Activated CD4-positive, alpha-beta T cell treated with anti-CD3 and anti-CD28 coated beads, Interleukin-2, amount 50 U/mL, for 24 hours (primary cell): ENCODE measurements at regions not wholly inside any gene's neighbourhood (a gene's known extent, or its start where the extent isn't known, plus 50 kb on each side); places are given as distances from the start of the nearest gene placed in this dataset.
"Not testable (repeated sequence)": the region's sequence is repeated elsewhere in the genome, so short reads cannot be mapped to it uniquely, and the experiment has no call there.

Experiments
- DNase-seq, 2 donors: peaks; one replicate each; pipeline ENCODE4 v3.0.0-alpha.2; 2020; ENCODE audit warnings: low read depth in 1 of 2, low spot score in 1 of 2

DNA sequence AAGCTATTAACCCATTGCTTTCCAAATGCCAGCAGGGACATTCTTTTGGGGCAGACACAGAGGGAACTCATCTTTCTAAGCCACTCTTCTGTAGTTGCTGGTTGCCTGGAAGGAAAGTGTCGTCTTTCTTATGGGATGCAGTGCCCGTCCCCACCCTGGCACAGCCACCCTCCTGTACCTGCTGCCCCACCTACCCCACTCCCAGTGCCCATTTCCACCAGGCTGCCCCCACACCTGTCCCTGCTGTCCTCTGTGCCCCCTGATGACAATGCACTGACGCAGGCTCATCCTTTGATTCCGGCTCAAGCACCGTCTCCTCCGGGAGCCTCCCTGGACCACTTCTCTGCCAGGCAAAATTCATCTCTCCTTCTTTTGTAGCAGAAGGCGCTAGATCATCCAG is 190.4 kb upstream of the CDH5 start:
- no peak for DNase-seq

DNA sequence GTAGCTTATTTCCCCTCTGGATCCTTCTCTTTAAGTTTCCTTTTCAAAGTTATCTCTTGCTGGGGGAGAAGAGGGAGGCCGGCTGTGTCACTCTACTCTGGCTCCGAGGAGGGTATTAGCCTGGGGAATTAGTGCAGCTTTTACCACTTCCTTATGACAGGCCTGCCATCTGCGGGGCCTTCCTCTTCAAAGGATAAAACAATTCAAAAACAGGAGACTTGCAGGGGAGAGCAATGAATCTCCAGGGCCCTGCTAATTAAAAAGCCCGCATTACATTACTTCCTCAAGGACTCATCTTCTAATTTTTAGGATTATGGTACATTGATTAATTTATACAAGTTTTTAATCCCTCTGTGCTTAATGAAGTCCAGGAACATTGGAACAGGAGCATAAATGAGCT is 190.9 kb upstream of the CDH5 start:
- DNase-seq = no peak

DNA sequence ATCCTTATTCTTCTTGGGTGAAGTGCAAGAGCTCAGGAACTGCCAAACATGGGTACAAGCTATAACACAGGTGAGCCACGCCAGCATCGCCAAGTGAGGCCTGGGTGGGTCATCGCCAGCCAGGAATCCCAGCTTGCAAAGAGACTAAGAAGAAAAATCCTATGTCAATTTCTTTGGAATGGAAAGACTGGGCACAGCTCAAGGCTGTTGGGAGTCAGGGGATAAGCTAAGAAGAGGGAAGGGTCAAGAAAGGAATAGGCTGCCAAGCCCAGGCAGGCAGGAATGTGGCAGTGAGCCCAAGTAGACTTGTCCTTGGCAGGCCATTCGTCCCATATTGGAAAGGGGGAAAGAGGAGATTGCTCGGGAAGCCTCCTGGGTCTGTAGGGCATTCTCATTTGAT is 191.4 kb upstream of the CDH5 start:
- DNase-seq = no peak

DNA sequence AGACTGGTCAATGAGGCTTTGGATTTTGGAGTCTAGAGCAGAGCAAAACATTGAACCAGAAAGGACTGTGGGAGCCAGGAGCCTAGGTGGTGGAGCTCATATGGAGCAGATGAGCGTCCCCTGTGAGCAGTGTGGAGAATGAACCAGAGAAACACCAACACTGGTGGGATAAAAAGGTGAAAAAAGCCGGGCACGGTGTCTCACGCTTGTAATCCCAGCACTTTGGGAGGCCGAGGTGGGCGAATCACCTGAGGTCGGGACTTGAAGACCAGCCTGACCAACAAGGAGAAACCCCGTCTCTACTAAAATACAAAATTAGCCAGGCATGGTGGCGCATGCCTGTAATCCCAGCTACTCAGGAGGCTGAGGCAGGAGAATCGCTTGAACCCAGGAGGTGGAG is 192.7 kb upstream of the CDH5 start:
- not testable (repeated sequence) for DNase-seq

DNA sequence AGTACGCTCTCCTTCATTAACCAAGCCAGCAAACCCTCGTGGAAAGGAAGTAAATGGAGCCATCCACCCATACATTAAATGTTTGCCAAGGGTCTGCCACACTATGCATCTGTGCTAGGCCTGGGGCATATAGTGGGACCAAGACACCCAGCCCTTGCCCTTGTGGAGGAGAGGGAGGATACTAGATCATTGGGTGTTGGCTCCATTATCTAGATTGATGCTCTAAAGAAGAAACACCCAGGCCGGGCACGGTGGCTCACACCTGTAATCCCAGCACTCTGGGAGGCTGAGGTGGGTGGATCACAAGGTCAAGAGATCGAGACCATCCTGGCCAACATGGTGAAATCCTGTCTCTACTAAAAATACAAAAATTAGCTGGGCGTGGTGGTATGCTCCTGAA is 193.3 kb upstream of the CDH5 start:
- DNase-seq = not testable (repeated sequence)

DNA sequence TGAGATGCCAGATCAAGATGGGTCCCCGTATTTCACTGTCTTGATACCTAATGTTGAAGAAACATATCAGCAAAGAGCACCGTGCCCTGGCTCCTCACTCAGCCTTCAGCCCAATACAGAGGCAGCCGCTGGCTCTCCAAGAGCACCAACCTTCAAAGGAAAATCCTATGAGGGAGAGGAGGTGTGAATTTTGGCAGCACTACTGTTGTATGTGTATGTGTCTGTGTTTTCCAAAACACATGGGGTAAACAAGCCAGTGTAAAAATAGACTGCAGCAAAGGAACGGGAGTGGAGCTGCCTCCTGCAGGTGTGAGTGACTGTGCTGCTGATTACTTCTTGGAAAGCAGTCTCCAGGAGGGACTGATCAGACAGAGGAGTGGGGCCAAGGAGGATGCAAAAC is 194.0 kb upstream of the CDH5 start:
- no peak for DNase-seq

DNA sequence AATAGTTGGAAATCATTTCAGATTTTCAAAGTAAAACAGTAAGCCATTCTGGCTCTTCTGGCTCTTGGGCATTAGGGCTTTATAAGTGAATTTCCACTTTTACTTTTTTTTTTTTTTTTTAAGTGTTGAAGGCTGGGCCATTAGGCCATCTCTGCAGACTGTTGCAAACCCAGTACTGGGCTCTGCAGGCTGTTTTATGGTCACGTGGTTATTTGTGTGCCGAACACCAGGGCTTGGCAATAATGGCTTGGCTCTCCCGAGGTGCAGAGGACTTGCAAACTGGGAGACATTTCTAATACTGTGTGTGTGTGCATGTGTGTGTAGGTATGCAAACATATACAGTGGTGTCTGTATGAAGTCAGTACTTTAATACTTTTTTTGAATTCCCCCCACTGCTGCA is 194.9 kb upstream of the CDH5 start:
- no peak for DNase-seq

DNA sequence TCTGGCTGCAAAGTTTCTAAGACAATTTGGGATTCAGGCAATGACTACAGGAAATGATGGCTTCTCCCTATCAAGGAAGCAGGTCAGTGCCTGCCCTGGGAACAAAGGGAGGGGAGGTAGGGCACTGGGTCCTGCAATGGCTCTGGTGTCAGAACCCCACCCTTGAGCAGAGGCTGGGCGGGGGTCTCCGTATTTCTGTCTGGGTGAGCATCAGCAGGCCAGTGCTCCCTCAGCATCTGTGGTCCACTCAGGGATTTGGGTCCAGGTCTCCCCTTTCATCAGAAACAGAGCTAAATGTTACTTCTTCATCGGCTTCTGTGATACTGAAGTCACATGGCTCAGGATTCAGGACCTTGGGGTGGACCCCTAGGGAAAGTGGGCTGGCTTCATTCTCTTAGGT is 195.5 kb upstream of the CDH5 start:
- DNase-seq = no peak

DNA sequence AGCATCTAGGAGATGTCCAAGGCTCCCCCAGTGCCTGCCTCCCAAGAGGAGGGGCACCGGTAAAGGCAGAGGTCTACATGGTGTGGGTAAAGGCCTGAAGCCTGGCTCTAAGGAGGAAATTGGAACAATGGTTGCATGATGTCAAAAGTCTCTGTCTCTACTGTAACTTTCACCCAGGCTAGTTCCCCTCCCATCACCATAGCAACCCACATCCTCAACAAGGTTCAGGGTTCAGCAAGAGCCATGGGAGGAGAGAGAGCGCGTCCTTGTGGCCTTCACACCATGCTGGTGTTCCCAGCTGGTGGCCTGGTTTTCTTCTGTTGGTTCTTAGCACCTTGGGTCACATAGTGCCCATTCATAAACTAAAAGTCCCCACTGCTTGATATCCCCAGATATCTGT is 196.7 kb upstream of the CDH5 start:
- DNase-seq = no peak

DNA sequence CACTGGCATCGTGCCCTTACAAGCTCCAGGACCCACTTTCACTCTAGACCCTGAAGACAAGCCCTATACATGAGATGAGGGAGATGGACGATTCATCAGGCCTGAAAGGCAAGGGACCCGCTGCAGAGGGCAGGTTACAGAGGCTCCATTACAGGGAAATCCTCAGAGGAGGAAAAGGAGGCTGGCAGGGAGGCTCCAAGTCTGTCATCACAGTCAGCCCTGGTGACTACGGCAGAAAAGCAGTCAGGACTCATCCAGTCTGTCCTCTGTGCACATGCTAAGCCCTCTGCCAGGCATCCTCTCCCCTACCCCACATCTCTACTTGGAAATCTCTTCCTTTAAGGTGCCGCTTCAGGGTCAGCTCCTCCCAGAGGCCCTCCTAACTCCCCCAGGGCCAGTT is 197.7 kb upstream of the CDH5 start:
- no peak for DNase-seq

DNA sequence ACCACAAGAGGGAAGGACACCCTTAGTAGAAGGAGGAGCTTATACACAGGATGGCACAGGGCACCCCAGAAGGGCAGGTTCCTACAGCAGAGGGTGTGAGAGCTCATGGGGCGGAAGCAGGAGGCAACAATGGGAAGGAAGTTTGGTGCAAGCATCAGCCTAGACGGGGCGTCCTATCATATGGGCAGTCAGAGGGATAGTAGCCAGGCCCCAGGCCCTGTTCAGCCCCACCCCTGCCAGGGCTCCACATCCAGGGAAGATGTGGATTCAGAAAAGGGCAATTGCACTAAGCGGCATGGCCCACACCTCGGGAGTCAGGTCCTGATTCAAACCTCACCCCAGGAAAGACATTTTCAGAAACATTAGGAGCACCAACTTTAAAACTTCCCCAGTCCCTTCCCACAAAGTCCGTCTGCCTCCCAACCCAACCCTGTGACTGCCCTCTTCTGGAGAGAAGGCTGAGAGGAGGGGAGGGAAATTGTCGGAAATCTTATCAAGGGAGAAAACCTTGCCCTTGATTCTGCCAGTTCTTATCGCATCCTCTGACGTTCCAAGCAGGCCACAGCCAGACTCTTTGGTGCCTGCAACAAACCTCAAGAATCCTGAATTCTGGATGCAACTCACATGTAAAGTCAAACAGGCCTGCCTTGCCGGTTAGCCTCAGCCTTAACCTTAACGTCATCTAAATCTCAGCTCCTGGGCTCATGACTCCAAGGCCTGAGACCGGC is 198.8 kb upstream of the CDH5 start:
- no peak for DNase-seq

DNA sequence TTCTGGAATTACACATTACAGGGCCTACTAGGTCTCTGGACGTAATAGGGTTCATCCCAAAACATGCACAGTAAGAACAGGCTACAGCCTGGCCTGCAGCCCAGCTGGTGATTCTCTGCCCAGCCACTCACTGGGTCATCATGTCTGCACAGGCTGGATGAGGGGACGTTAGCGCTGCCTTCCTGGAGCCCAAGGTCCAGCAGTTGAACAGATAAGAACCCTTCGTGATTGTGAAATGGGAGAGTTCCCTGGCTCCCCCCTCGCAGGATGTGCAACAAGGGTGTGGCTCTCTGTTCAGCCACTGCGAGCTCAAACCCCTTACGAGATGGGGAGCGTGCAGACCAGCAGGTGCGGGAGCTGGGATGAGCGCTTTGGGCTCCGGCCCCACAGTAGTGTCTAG is 200.0 kb upstream of the CDH5 start:
- no peak for DNase-seq

DNA sequence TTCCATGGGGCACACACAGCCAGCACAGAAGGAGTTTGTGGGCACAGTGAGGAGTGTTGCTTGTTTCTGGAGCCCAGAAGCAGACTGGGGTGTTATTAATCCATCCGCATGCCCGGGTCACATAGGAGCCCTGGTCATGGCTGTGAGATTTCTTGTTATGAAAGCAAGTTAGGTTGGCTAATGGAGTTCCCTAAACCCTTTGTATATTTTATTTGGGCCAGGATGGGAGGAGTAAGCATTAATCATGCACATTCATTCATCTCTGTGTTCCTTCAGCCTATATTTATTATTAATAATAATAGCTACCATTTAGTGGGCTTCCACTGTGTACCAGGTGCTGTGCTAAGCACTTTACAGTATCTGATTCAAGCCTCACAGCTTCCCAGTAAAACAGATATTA is 200.6 kb upstream of the CDH5 start:
- DNase-seq = no peak

DNA sequence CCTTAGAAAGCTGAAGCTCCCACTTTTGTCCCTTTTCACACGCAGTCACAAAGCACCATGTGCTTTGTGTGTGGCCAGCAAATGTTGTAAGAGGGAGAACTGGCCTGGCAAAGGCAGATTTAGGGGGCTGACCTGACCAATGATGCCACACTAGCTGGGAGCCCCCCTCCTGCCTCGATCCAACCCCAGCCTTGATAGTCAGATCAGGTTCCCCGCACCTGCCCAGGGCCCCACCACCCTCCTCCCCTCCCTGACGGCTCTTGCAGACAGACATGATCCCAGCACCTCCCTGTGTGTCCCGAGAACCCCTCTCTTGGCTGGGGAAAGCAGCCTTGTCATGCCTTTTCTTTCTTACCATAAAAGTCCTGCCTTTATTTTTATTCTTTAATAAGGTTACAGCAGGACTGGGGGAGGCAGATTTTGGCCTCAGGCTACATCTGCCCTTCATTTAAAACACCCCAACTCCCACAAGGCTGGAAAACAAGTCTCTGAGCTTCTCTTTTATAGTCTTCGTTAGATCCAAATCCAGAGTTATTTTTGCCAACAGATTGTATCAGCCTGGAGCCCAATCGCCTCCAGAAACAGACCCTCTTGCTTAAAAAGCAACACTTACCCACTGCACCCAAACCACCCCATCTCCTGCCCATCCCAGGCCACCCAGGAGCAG is 201.8 kb upstream of the CDH5 start:
- DNase-seq = no peak

DNA sequence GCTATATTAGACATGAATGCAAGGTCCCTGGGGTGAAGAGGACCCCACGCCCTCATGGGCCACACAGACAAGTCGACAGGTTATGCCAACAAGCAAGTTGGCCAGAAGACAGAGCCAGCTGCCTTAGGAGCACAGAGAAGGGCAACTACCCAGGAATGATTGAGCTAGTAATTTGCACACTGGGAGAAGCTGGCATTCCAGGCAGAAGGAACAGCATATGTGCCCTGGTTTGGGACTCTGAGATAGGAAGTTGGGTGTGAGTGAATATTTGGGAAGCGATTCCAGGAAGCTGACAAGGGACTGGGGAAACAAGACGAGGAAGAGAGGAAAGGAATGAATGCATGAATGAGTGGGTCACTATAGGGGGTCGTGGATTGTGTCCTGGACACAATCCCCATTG is 203.7 kb upstream of the CDH5 start:
- DNase-seq = no peak

DNA sequence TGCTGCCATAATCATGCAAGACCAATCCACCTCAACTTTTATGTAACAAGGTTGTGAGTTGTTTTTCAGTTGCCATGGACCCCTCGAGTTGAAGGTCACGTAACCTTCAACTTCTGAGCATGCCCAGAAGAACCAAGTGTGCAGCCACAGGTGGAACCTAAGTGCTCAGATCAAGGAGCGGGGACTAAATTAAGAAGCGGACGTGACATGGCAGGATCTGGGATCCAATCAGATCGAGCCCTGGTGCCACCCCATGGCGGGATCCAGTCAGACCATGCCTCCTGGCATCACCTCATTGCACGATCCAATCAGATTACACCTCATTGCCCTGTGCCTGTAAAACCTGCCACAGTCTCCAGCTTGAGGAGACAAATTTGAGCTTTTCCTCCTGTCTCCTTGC is 204.5 kb upstream of the CDH5 start:
- DNase-seq = no peak

DNA sequence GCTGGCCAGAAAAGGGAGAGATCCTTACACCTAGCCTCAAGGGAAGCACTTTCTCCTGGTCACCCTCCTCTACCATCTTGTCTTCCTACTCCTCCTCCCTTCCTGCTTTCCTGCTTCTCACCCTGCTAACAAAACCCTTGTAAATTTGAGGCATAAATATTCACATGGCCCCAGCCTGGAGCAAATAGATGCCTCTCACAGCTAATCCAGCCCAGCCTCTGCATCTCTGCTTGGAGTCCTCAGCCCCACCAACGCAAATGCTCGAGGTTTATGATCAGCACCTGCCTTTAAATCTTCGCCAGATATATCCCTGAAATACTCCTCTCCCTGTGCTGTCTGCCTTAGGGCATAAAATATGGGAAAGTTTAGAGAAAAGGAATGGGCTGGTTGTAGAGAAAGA is 205.2 kb upstream of the CDH5 start:
- DNase-seq = no peak

DNA sequence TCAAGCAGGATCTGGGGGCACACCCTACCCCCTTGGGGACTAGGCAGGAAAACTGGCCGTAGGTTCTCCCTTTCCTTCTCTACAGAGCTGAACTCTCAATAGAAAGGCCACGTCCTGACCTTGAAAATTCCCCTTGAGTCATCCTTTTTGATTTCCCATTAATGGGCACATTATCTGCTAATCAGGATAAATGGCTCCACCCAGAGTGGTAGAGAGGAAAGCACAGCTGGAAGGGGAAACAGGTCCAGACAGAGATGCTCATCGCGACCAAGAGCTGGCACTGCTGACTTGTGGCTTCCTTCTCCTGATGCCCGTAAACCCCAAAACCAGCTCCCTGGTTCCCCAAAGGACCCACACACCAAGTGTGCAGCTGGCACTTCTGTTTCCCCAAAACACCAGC is 206.5 kb upstream of the CDH5 start:
- DNase-seq = no peak

DNA sequence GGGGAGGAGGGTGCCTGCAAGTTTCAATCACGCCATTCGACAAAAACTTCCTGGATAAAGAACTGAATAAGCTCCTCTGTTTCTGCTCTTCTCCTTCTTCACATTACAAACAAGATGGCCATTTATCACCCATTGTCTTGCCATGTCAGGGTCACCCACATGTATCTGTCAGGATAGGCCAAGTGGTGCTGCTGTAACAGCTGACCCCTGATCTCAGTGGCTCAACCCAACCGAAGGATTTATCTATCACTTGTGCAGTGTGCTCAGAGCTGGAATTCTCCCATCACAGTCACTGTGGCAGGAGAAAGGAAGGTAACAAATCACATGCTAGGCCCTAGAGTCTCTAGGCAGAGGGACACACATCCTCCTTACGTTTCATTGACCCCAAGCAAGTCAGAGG is 210.0 kb upstream of the CDH5 start:
- no peak for DNase-seq

DNA sequence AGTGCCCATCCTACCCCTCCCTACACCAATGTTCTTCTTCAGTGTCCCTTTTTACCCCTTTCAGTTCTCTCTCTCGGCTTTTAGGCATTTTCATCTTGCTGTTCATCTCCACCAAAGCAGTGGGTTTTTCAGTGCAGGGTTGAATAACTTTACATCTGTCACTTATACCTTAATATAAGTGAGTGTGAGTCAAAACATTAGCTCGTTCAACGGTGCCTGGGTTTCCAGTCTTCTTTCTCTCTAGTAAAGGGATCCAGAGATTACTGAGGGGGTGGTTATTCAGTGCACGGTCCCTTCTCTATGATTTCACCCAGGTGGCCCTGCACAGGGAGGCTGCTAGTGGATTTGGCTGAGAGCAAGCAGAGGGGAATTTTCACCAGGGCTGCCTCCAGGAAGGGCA is 210.6 kb upstream of the CDH5 start:
- DNase-seq = no peak

DNA sequence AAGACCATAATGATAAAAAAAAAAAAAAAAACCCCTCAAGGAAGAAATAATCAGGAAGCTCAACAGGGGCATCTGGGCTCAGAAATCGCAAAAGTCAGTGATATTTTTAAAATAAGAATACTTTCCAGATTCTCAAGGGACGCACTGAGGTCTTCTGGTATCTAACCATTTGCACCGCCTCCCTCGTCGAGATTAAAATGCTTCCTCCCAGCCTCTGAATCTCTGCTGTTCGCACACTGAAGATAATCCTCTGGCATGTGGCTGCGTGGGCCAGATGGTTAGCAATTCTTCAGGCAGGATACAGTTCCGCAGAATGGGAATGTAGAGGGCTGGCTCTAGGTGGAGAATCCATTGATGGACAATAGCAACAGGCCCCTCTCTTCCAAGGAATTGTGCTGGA is 211.7 kb upstream of the CDH5 start:
- no peak for DNase-seq

DNA sequence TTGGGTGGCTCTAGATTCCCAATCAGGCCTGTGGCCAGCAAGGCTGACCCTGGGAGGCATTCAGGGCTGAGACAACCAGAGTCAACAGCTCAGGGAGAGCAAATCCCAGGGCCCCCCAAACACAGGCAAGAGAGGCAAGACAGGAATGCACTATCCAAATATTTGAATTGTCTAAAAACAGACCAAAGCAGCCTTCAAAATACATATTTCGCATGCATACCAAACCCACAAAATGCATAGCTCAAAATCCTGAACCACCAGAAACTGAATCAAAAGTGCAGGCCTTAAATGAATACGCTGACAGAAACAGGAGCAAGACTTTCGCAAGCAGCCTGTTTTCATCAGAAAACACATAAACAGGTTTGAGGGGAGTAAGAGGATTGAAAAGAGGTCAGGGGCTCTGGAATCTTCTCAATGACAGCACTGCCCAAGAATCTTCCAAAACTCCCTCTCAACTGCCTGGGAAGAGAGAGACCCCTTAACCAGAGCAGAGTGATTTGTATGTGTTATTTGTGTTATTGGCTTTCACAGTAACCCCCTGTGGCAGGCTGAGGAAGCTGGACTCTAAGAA is 213.6 kb upstream of the CDH5 start:
- no peak for DNase-seq

DNA sequence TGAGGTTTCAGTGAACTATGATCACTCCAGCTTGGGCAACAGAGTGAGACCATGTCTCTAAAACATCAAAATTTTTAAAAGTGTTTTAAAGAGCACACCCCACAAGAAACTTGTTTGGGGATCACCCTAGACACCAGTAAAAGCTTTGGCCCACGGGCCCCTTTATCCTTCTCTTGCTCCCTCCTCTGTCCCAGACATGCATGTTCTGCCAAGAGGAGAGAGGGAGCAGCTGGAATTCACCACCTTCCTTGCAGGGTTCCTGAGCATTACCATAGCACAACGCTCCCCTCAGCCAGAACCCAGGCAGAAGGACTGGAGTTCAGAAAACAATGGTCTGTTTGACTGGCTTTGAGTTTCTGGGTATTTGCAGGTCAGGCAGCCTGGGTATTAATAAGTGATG is 214.3 kb upstream of the CDH5 start:
- DNase-seq = no peak
